HK-2 (cell line): ENCODE measurements at regions not wholly inside any gene's neighbourhood (a gene's known extent, or its start where the extent isn't known, plus 50 kb on each side); places are given as distances from the start of the nearest gene placed in this dataset.

Experiments used
- DNase-seq: peaks from one replicate; pipeline ENCODE4 v3.0.0-alpha.2; 2018; ENCODE audit not compliant: unreplicated experiment

DNA sequence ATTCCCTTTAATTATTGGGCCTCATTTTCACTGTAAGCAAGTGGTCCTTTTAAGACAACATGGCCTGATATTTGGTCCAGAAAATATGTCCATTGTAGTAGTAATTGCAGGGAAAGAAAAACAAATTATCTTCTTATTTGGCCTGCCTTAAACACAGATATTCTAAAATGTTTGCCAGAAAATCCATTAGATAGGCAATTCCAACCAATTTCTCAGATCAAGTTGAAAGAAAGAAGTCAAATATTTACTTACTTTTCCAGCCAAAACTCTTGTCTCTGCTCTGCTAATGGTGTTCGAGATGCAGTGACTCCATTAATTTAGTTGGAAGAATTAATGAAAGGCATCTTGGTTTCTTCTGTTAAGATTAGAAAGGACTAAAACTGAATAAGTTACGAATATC lies 757.3 kb upstream of the IGFBP3 start:
- DNase-seq, result no peak

DNA sequence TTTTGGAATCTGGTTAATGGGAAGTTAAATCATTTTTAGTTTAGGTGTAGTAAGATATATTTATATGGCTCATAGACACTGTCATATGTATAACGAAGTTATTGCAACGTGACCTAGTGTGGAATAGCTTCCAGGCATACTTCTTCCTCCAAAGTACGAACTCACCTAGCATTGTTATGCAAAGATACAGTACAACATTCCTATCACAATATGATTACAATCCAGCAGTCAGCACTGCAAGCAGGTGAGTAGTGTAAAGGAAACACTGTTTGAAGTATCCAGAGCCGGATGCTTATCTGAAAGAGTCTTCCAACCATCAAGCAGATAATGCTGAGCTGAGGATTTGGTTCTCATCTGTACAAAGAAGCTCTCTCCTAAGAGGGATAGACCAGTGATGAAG lies 754.4 kb upstream of the IGFBP3 start:
- DNase-seq, result no peak

DNA sequence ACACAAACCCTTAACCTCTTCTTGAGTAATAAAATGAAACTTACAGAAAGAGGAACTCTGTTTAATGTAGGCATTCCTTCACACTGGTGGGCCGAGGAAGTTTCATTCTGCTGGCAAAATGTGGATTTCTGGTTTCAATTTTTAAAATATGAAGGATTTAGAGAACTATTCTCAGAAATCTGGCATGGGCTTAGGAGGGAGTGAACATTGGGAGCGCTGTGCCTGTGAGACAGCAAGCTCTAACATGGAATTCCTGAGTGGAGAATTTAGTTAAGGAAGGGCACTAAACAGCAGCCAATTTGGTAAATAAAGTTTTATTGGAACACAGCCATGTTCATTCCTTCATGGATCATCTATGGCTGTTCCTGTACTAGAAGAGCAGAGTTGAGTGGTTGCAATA lies 751.8 kb upstream of the IGFBP3 start:
- DNase-seq, result no peak

DNA sequence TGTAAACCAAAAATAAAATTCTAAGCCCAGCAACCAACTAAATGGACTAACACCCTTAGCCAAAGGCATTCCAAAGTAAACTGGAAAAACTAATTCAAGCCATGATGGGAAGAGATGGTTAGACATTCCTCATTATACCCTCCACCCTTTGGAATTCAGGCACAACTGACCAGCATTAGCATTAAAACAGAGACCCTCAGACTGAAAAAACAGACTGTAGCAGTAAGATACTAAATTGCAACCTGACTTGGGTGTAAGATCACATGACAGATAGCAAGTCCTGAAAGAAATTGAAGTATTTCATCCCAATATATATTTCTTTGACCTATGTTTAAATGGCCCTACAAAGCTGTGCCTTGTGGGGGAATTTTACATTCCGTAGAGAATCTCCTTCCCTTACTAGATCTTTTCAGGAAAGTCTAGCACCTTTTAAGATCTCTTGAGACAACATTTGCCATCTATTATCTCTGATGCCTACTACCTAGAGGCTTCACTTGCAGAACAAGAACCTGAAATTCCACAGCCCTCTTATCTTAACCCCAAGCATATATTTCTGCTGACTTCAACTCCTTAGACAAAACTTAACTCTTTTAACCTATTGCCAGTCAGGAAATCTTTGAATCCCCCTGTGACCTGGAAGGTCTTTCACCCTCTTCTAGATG lies 750.2 kb upstream of the IGFBP3 start:
- no peak for DNase-seq

DNA sequence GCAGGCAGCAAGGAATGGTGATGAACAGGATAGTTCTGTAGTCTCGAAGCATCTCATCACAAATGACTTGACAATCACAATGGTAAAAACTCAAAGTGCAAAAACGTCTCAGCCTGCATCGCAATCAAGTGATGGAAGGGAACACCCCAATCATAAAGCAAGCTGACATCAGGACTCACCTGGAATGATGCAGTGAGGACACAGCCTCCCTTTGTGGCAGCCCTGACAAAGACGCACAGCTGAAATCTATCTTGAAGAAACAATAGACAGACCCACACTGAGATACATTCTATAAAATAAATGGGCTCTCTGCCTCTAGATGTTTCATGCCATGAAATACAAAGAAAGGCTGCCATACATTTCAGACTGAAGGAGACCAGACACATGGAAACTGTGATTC lies 748.0 kb upstream of the IGFBP3 start:
- DNase-seq, result no peak

DNA sequence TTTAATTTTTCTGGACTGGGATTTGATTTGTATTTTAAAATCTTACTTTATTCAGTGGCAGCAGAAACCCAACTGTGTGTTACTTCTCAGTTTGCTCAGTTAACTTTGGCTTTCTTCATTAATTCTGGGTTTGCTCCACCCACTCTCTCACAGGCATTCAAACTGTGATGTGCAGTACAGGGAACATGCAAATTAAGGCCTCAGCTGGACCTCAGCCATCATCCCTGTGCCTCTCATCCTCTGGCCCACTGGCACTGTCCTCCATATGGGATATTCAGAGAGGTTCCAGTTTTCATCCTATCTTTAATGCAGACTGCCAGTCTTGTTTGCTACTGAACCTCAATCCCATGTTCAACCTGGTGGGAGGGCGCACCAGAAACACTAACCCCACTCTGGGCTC lies 743.4 kb upstream of the IGFBP3 start:
- no peak for DNase-seq

DNA sequence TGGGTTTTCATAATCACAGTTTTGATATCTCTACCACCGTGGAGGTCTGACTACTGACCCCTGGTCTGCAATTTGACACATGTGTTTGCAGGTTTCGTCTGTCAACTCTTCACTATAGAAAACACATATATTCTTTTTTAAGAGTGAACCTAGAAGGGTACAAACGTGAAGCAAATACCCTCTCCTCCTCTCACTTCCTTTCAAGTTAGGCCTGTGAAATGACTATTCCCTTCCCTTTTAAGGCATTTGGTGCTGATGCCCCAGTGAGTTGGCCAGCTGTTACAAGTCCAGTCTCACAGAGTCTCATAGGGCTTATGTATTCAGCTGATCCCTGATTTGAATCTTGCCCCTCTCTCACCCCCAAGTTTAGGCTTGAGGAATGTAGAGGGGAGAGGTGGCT lies 742.0 kb upstream of the IGFBP3 start:
- no peak for DNase-seq

DNA sequence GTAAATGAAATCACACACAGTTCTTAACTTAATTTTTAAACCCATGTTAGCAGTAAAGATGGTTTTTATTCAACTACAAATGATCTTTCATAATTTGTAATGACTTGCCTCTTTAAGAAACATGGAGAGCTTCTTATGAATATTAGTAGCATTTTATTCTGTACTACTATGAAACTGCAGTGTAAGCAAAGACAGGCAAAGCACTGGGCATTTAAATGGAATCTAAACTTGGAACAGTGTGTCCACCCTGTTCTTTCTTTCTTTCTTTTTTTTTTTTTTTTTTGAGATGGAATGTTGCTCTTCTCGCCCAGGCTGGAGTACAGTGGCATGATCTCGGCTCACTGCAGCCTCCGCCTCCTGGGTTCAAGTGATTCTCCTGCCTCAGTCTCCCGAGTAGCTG lies 740.4 kb upstream of the IGFBP3 start:
- no peak for DNase-seq

DNA sequence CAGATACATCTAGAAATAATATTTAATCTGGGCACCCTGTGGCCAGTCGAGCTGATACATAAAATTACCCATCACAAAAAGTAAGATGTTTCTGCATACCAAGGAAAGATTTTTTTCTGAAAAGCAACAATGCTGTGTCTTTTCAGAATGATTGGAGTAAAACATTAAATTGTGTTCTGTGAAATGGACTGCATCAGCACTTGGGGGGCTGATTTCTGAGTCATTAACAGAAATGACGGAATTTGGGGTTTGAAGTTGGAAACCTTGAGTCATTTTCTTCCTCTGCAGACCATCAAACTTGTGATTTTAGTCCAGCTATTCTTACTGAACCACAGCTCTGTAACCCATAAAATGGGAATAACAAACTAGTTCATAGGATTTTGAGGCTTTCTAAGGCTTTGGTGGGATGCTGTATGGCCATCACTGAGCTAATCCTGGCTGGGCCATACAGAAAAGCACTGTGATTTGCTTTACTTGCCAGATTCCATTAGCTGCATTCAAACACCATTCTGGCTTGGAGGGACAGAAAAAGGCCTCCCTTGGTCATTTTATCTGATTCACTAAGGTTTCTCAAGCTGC lies 739.4 kb upstream of the IGFBP3 start:
- DNase-seq, result no peak

DNA sequence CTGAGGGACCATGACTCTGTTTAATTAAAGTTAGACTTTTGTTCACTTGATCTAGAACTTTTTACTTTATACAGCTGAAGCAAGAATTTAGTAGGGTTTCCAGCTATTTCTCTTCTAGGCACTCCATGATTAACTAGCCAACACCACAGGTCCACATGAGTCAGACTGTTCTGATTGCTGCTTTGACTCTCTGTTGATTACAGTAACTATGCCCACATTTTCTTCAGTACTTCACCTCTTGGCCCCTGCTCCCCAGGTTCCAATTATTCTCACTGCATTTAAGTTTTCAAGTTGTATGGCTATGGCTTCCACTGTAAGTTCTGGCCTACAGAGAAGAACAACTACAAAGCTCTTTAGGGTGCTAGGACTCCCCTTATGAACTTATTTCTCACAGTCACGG lies 737.2 kb upstream of the IGFBP3 start:
- DNase-seq, result no peak

DNA sequence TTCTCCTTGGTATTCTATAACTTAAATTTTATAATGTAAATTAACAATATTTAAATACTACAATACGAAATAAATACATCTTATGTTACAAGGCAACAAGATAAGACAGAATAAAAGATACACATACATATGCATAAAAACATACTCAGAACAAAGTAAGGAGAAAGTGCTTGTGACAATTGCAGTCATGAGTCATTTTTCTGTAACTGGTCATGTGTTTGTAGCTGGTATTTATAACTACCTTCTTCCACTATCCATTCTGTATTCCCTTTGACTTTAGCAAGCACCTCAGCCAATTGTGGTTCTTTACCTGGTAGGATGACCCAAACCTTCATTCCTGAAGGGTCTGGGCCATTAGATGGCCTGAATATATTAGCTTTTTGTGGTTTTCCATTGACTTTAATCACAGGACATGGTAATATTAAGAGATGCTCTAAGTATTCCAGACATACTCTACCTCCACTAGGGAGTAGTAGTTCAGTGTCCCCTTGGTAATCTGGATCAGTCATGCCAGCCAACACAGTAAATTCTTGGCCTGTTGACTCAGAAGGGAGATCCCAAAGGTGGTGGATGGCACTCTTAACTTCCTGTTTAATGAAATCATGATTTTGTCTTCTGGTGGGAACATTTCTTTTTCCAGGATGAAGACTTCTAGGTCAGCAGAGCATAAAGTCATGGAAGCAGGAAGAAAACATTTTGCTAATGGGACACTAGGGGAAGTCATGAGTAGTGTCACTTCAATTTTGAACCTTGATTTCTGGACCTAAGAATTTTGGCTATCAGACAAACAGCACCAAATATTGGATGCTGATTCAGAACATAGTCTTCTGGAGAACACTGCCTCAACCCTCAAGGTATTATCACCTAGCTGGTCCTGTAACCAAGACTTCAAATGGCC lies 733.7 kb upstream of the IGFBP3 start:
- peak; percentile 58 for DNase-seq

DNA sequence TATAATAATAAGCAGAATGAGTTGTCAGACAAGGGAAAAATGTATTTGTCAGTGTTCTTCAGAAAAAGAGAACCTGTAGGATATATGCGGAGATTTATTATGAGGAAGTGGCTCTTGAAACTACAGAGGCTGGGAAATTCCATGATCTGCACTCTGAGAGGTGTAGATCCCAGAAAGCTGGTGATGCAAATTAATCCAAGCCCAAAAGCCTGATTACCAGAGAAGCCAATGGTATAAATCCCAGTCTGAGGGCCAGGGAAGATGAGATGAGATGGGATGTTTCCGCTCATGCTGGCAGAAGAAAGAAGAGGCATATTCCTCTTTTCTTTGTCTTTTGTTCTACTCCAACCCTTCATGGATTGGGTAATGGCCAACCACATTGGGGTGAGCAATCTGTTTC lies 732.8 kb upstream of the IGFBP3 start:
- DNase-seq, result no peak

DNA sequence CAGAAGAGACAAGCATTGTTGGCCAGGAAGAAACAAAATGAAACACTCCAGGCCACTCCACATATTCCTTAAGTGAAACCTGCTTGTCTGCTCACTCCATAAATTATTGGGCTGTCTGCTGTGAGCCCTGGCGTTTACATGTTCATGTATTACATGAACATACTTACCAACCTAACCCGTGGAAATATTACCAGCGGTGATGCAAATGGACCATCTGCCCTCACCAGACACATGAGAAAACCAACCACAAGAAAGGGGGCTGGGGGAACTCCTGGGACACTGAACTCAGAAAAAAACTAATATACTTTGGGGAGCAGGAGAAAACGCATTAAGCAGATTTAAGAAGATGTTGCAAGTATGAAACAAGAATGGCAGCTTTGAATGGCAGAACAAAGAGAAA lies 731.2 kb upstream of the IGFBP3 start:
- DNase-seq, result no peak

DNA sequence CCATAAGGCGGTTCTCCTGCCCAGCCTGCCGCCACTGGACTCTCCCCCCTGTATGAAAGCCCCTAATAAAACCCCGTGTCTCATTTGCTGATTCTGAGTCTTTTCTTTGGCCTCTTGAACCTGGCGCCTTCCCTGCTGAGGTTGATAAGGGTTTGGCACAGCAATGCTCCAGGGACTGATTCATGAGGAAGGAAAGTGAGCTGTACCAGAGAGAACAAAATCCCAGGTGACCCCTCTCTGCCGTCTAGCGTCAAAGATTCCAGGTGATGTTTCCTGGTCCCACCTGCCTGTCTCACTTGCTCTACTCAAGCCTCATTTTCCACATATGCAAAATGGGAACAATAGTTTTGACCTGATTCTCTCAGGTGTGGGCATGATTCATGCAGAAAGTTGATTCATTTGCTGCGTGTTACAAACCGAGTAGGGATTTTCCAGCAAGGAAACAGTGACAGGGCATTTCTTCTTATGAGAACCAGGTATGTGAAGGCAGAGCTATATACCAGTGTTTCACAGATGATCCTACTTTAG lies 730.6 kb upstream of the IGFBP3 start:
- DNase-seq, result no peak

DNA sequence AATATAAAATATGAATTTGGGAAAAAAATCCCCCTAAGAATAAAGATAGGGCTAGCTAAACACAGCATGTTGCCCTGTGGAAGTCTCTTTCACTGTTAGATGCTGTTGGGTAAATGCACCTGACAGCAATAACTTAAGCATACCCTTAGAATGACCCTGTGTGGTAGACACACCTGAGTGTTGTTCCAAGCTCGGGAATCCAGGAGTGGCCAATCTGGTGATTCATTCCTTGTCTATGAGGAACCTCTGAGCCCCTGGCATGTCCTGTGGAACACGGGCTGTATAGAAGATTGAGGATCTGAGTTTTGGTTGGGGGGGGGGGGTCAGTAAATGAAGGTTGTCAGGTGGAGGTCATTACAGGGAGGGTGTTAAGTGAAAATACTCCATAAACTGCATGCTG lies 730.0 kb upstream of the IGFBP3 start:
- no peak for DNase-seq

DNA sequence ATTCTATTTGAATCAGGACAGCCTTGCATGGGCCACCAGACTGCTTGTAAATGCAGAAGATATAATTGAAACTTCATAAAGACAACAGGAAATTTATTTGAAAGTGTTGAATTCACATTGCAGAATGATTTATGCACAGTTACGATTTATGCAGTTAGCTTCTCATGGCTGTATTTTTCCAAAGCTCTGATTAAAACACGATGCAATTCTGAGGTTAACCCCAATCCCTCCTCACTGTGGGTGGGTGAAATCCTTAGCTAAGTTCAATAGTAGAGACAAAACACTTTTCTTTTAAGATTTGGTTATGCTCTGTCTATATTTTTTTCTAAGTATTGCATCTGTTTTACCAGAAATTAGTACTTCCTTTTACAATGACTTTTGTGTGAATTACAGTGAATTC lies 728.8 kb upstream of the IGFBP3 start:
- DNase-seq, result no peak

DNA sequence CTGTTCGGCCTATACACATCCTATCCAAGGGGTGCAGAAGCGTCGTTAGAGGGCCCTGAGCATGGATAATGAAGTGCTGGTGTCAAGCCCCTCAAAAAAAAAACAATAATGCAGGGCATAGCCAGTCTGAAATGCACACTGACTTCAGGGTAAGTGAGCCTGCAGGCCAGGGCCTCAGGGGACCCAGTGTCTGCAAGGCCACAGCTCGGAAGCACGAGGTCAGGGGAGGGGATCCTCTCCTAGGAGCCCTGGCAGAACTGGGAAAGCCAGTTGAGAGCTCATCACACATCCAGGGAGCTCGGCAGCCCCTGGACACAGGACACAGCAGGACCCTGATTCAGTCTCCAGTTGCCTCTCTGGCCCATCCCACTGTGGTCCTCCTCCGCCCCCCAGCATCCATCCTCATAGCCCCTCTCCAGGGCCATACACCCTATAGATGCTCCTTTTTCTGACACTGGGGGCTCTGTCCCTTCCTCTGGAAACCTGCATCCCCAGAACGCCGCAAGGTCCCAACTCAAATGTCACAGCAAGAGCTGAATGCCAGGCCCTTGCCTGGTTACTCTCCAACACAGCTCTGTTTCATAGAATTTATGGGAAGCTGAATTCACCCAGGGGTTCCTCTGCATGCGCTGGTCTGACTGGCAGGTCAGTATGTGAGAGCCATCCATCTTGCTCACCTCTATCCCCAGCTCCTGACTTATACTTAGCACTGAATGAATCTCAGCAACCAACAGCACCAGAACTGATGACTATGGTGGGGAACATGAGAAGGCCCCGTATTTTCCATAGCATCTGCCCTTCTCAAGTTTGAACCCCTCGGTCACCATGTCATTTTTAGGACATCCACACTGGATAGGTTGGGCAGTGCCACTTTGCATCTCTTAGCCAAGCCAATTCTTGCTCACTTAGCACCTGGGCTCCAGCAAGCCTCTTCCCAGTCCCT lies 717.0 kb upstream of the IGFBP3 start:
- no peak for DNase-seq

DNA sequence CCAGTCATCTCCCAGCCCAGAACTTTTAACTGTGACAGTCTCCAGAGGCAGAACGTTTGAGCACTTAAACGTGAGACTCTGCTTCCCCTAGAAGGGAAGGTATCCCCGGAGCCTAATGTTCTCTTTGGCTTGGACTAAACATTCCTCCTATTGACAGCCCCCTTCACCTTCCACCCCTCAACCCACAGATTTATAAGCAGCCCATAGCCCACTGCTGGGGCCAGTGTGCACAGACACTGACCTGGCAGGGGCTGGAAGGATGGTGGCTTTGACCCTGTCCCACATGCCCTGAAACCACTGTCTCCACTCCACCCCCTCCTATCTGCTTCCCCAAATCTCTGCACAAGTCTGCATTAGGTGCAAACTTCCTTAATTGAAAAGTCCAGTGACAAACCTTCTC lies 715.0 kb upstream of the IGFBP3 start:
- no peak for DNase-seq

DNA sequence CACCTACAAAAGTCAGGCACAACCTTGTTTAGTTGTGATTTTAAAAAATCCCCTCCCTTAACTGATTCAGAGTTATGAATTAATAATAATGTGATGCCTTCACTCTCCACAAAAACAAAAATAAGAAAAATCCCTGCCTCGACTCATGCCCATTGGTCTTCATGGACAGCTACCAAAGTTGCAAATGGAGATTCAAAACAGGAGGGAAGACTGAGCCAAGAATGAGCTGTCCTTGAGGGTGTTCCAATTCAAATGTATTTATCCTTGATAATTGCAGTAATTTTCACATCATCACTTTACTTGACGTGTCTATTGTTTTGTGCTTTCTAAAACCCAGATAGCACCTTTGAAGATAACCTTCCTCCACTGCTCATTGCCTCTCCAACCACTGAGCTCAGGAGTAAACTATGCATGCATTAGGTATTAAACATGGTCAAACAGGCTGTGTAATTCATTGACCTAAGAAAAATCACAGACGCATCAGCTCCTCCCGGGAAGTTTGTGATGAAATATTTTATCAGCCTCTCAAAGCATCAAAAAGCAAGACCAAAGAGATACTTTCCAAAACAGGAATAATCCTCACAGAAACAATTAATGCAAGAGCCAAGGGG lies 712.7 kb upstream of the IGFBP3 start:
- DNase-seq, result no peak

DNA sequence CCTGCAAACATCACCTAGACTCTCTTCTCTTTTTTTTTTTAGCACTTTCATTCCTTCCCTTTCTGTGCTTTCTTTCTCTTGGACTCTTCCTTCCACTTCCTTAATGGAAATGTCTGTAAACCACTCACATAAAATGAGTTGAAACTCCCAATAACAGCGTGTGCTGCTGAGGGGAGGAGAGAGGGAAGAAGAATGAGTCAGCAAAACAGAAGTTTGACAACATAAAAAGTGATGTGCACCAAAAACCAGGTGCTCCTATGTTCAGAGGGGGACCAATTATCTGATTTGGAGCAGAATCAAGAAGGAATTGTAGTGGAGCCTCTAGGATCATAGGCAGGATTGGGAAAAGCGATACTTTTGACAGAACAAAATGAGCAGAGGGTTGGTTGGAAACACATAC lies 712.1 kb upstream of the IGFBP3 start:
- no peak for DNase-seq

DNA sequence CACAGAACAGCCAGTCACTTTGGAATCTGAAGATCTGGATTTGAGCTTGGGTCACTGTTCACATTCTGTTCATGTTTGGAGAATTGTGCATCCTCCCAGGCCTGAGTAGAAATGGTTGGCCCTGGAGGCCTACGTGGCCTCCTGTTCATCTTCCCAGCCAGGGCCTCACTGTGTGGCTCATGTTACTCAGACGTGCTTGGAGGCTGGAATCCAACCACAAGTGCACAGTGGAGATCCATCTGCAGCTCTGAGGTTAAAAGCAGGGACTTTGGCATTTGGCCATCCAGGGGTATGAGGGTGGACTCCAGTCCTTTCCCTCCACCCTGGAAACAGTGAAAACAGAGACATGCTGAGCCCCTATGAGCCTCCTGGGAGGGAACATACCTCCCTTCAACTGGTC lies 709.0 kb upstream of the IGFBP3 start:
- DNase-seq, result no peak
